GM12864 (cell line): ENCODE measurements at regions not wholly inside any gene's neighbourhood (a gene's known extent, or its start where the extent isn't known, plus 50 kb on each side); places are given as distances from the start of the nearest gene placed in this dataset.

ENCODE experiments used
- DNase-seq: peaks from one replicate; pipeline ENCODE4 v3.0.0-alpha.2; 2011; ENCODE audit warnings: low read depth
- H3K4me3 ChIP-seq: 2 replicates; pipeline ENCODE4 v1.5.1; 2011; ENCODE audit warnings: mild to moderate bottlenecking, low read depth, low read length, control low read depth
- CTCF ChIP-seq: IDR thresholded peaks from 2 replicates; pipeline ENCODE4 v1.5.1; 2011; ENCODE audit warnings: low read depth, mild to moderate bottlenecking, moderate library complexity, low read length, control low read depth, inconsistent platforms; ENCODE audit errors: missing control alignments

GRCh38 chr6:116982401-116982800, 105.4 kb downstream of the RFX6 start:
- H3K4me3 ChIP-seq = no peak overlapping the region
- TF ChIP-seq CTCF = no peak
- DNase-seq = no peak

GRCh38 chr6:116983375-116983774, 106.3 kb downstream of the RFX6 start:
- H3K4me3 ChIP-seq = no peak overlapping the region
- no peak for TF ChIP-seq CTCF
- DNase-seq = no peak

- no peak for TF ChIP-seq CTCF
Observed at GRCh38 chr6:116986819-116987218, 109.8 kb downstream of the RFX6 start.

GRCh38 chr6:116990679-116991078, 113.6 kb downstream of the RFX6 start:
- DNase-seq = no peak
- H3K4me3 ChIP-seq = no peak overlapping the region
- no peak for TF ChIP-seq CTCF

More at GRCh38 chr6:116986819-116987218, 109.8 kb downstream of the RFX6 start:
- H3K4me3 ChIP-seq = no peak overlapping the region
- DNase-seq = no peak

- no peak for TF ChIP-seq CTCF
- H3K4me3 ChIP-seq = no peak overlapping the region
- no peak for DNase-seq
Observed at GRCh38 chr6:116992546-116992945, 115.5 kb downstream of the RFX6 start.

GRCh38 chr6:116994447-116994846, 117.4 kb downstream of the RFX6 start:
- no peak for DNase-seq
- TF ChIP-seq CTCF = no peak
- H3K4me3 ChIP-seq = no peak overlapping the region

- no peak for TF ChIP-seq CTCF
- H3K4me3 ChIP-seq = no peak overlapping the region
- no peak for DNase-seq
Observed at GRCh38 chr6:116996842-116997241, 119.8 kb downstream of the RFX6 start.
